LNCAP (cell line): ENCODE measurements at regions not wholly inside any gene's neighbourhood (a gene's known extent, or its start where the extent isn't known, plus 50 kb on each side); places are given as distances from the start of the nearest gene placed in this dataset.

Experiments used
- CTCF ChIP-seq: fragments of 450-650 bp; IDR thresholded peaks from 2 replicates; pipeline ENCODE4 v1.5.1; 2017; ENCODE audit warnings: mild to moderate bottlenecking

GRCh38 chr14:97349463-97349862, 552.3 kb downstream of the VRK1 start:
- no peak for TF ChIP-seq CTCF

DNA sequence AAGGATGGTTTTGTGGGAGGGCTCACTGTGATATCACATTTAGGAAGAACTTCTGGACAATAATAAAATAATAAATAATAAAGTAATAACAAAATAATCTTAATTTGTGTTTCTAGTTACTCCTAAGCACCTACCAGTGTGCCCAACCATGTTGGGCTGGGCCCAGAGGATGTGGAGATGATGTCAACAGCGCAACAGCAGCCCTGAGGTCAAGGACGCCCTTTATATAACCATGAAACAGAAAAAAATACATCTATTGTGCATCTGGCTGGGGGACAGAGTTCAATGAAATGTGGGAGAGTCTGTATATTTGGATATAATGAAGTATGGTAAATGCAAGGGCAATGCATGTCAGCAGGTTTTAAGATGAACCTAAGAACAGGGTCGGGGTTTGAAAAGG, 552.8 kb downstream of the VRK1 start:
- no peak for TF ChIP-seq CTCF

DNA sequence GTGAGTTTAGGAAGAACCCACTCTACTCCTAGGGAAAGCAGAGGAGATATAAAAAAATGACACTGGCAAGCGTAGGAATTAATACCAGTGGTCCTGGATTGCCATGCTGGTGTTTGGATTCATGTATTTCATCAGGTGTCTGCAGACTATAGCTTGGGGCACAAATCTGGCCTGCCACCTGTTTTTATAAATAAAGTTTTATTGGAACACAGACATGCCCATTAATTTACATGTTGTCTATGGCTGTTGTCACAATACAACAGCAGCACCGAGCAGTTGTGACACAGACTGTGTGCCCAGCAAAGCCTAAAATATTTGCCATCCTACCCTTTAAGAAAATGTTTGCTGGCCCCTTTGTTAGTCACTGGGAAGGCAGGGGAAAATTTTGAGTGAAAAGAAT, 553.2 kb downstream of the VRK1 start:
- TF ChIP-seq CTCF = no peak

DNA sequence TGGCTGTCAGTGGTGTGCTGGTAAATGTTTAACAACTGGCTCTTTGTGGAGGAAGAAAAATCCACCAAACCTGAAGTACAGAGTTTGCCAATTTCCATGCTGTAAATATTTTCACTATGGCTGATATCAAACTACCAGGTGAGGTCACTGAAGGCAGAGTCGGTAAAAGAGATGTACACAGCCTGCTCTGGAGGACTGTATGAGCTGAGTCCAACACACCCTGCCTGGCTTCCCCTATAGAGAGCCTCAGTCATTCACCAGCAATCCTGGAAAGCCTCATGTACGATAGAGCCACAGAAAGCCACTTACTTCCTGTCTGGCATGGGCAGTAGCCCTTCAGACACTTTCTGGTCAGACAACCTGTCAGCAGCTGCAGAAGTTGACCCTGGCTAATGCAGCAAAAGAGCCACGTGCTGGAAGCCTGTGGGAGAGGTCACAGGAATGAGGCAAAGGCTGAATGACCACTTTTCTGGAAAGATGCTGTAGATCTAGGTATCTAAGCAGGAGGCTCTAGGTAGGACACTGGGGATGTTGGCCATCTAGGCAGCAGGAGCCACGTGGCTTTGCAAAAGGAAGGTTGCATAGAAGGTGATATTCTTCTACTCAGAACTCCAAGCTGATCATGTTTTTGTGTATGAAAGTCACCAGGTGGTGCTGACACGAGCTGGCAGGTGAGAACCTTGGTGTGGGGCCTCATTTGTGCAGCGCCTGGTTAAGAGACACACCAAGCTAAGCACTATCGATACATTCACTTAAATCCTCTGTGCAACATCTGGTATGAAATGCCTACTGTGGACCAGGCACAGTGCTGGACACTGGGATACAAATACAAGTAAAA, 553.9 kb downstream of the VRK1 start:
- no peak for TF ChIP-seq CTCF

GRCh38 chr14:97353102-97353501, 555.9 kb downstream of the VRK1 start:
- TF ChIP-seq CTCF = no peak

GRCh38 chr14:97354119-97354722, 557.0 kb downstream of the VRK1 start:
- TF ChIP-seq CTCF = no peak

- TF ChIP-seq CTCF = no peak
These were observed 562.2 kb downstream of the VRK1 start for GRCh38 chr14:97359341-97359740.
